Nephron (organoid): ENCODE measurements at regions not wholly inside any gene's neighbourhood (a gene's known extent, or its start where the extent isn't known, plus 50 kb on each side); places are given as distances from the start of the nearest gene placed in this dataset.

ENCODE experiments used
- H3K27ac Mint-ChIP-seq, 3 experiments: 2 replicates each; pipeline ENCODE4 v1.8.0; 2020; ENCODE audit warnings: mixed read lengths in 3 of 3, mild to moderate bottlenecking in 2 of 3, moderate library complexity in 1 of 3
- H3K27me3 Mint-ChIP-seq: 2 replicates; pipeline ENCODE4 v1.8.0; 2021; ENCODE audit warnings: low read depth, mild to moderate bottlenecking, moderate library complexity, mixed read lengths
- H3K36me3 Mint-ChIP-seq: 2 replicates; pipeline ENCODE4 v1.8.0; 2020; ENCODE audit warnings: low read depth, mixed read lengths
- H3K4me1 Mint-ChIP-seq: 2 replicates; pipeline ENCODE4 v1.8.0; 2020; ENCODE audit warnings: mixed read lengths
- H3K4me3 Mint-ChIP-seq, 3 experiments: 2 replicates each; pipeline ENCODE4 v1.8.0; 2020; ENCODE audit warnings: mild to moderate bottlenecking in 3 of 3, mixed read lengths in 3 of 3, moderate library complexity in 2 of 3
- H3K9me3 Mint-ChIP-seq: 2 replicates; pipeline ENCODE4 v1.8.0; 2020; ENCODE audit warnings: mixed read lengths
- TF ChIP-seq, protein P1 (sequence below), 3 experiments: fragments of 200-600 bp; sonication (generic); IDR thresholded peaks; one replicate each; pipeline ENCODE4 v1.5.0; 2021; ENCODE audit warnings: antibody characterized with exemption in 3 of 3; ENCODE audit not compliant: unreplicated experiment in 3 of 3

- TF ChIP-seq, protein P1, sequence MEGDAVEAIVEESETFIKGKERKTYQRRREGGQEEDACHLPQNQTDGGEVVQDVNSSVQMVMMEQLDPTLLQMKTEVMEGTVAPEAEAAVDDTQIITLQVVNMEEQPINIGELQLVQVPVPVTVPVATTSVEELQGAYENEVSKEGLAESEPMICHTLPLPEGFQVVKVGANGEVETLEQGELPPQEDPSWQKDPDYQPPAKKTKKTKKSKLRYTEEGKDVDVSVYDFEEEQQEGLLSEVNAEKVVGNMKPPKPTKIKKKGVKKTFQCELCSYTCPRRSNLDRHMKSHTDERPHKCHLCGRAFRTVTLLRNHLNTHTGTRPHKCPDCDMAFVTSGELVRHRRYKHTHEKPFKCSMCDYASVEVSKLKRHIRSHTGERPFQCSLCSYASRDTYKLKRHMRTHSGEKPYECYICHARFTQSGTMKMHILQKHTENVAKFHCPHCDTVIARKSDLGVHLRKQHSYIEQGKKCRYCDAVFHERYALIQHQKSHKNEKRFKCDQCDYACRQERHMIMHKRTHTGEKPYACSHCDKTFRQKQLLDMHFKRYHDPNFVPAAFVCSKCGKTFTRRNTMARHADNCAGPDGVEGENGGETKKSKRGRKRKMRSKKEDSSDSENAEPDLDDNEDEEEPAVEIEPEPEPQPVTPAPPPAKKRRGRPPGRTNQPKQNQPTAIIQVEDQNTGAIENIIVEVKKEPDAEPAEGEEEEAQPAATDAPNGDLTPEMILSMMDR (IDR thresholded peaks at IDR 0.05; ENCODE audit: unreplicated experiment in 3 of 3): no peak
- no peak overlapping the region for H3K4me3 Mint-ChIP-seq
- H3K27me3 Mint-ChIP-seq: peaks cover 16% of the 10 kb centered on the region
- peaks cover 12% of the 10 kb centered on the region for H3K4me1 Mint-ChIP-seq
- H3K27ac Mint-ChIP-seq: no peak overlapping the region
- peaks cover 3% of the 10 kb centered on the region for H3K9me3 Mint-ChIP-seq
- no peaks in the 10 kb centered on the region for H3K36me3 Mint-ChIP-seq
Observed at GRCh38 chr4:184893801-184894571, 68.2 kb upstream of the ACSL1 start.

- H3K27ac Mint-ChIP-seq: no peak overlapping the region
- no peaks in the 10 kb centered on the region for H3K36me3 Mint-ChIP-seq
- TF ChIP-seq, protein P1 (IDR thresholded peaks at IDR 0.05; ENCODE audit: unreplicated experiment in 3 of 3): no peak
- H3K4me3 Mint-ChIP-seq: no peak overlapping the region
- peaks cover 3% of the 10 kb centered on the region for H3K9me3 Mint-ChIP-seq
- peaks cover 13% of the 10 kb centered on the region for H3K27me3 Mint-ChIP-seq
- peaks cover 12% of the 10 kb centered on the region for H3K4me1 Mint-ChIP-seq
Observed at GRCh38 chr4:184895012-184895695, 69.4 kb upstream of the ACSL1 start.

DNA sequence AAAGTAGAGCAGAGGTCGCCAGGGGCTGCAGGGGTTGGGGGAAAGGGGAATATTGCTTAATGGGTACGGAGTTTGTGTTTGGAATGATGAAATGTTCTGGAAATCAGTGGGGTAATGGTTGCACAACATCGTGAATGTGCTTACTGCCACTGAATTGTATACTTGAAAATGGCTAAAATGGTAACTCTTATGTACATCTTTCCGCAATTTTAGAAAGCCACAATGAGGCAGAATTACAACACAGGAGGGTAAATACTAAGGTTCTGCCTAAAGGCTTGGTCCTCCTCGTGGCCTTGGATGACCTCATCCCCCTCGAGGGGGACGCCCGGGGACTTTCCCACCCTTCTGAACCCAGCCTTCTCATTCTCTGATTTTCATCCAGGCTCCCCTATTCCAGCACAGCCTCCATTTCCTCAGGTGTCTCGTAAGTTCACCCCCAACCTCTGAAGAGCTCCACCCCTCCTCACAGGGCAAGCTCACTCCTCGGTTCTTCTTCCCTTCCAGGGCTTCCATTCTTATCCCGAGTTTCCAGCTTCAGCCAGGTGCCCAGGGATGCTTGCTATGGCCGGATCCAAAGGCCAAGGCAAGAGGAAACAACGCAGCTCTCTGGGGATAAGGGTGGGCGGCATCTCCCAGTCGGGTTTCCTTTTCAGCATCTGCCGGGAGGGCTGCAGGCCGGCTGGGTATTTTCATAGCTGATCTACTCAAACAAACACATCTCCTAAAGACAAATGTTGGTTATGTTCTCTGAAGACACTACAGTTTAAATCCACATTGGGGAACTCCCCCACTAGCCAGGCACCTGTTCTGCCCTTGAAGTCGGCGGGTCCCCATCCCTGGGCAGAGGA is 71.3 kb upstream of the ACSL1 start:
- Mint-ChIP-seq H3K4me1 (peaks cover 12% of the 10 kb centered on the region), H3K27me3 (peaks cover 11% of the 10 kb centered on the region), H3K27ac (no peak overlapping the region), H3K36me3 (no peaks in the 10 kb centered on the region), H3K9me3 (peaks cover 3% of the 10 kb centered on the region), H3K4me3 (no peak overlapping the region)
- TF ChIP-seq, protein P1 (IDR thresholded peaks at IDR 0.05; ENCODE audit: unreplicated experiment in 3 of 3): no peak

GRCh38 chr4:184897895-184898294 is 72.1 kb upstream of the ACSL1 start:
- TF ChIP-seq, protein P1 (IDR thresholded peaks at IDR 0.05; ENCODE audit: unreplicated experiment in 3 of 3): no peak
- no peaks in the 10 kb centered on the region for H3K36me3 Mint-ChIP-seq
- H3K27ac Mint-ChIP-seq: no peak overlapping the region
- no peak overlapping the region for H3K4me3 Mint-ChIP-seq
- H3K27me3 Mint-ChIP-seq: peaks cover 11% of the 10 kb centered on the region
- peaks cover 3% of the 10 kb centered on the region for H3K9me3 Mint-ChIP-seq
- peaks cover 12% of the 10 kb centered on the region for H3K4me1 Mint-ChIP-seq

DNA sequence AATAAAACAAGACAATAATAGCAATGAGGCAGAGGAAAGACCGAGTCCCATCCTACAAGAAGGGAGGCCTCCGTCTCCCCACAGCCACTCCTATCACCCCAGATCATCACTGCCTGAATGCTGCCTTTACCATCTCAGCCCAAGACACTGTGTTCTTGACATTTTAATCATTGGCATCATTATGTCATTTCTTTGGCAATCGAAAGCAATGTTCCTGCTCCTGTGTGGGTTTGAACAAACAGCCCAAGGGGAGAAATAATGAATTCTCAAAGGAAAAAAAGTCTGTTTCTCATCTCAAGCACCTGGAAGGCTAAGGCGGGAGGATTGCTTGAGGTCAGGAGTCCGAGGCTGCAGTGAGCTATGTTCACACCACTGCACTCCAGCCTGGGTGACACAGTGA is 73.0 kb upstream of the ACSL1 start:
- H3K27me3 Mint-ChIP-seq: peaks cover 11% of the 10 kb centered on the region
- no peak overlapping the region for H3K4me3 Mint-ChIP-seq
- no peak overlapping the region for H3K27ac Mint-ChIP-seq
- TF ChIP-seq, protein P1 (IDR thresholded peaks at IDR 0.05; ENCODE audit: unreplicated experiment in 3 of 3): no peak
- no peaks in the 10 kb centered on the region for H3K36me3 Mint-ChIP-seq
- peaks cover 2% of the 10 kb centered on the region for H3K9me3 Mint-ChIP-seq
- H3K4me1 Mint-ChIP-seq: peaks cover 12% of the 10 kb centered on the region
